Right atrium auricular region (tissue), 2 donors: ENCODE measurements at regions not wholly inside any gene's neighbourhood (a gene's known extent, or its start where the extent isn't known, plus 50 kb on each side); places are given as distances from the start of the nearest gene placed in this dataset.

ENCODE experiments used
- DNase-seq: peaks from one replicate; pipeline ENCODE4 v3.0.0-alpha.2; 2019; ENCODE audit warnings: low spot score
- H3K27ac ChIP-seq, 2 donors: fragments of 200-600 bp; sonication (generic); 1 replicate in 1 of 2; 2 replicates in 1 of 2; pipeline ENCODE4 v1.5.1; 2016 to 2019
- H3K27me3 ChIP-seq, 2 donors: fragments of 200-600 bp; sonication (generic); one replicate each; pipeline versions ENCODE4 v1.5.1 to v1.6.0; 2017 to 2019
- H3K36me3 ChIP-seq: fragments of 200-600 bp; sonication (generic); one replicate; pipeline ENCODE4 v1.5.1; 2016
- H3K4me1 ChIP-seq, 2 donors: fragments of 200-600 bp; sonication (generic); one replicate each; pipeline versions ENCODE4 v1.5.1 to v1.6.0; 2017 to 2019
- H3K4me3 ChIP-seq, 2 donors: fragments of 200-600 bp; sonication (generic); 1 replicate in 1 of 2; 2 replicates in 1 of 2; pipeline ENCODE4 v1.5.1; 2017 to 2019; ENCODE audit warnings: mild to moderate bottlenecking in 1 of 2, moderate library complexity in 1 of 2
- H3K9me3 ChIP-seq, 2 donors: fragments of 200-600 bp; sonication (generic); one replicate each; pipeline ENCODE4 v1.5.1; 2019
- TF ChIP-seq, protein P1 (sequence below), 2 donors: fragments of 200-600 bp; sonication (generic); IDR thresholded peaks; one replicate each; pipeline ENCODE4 v1.5.1; 2019; ENCODE audit warnings: antibody characterized with exemption in 2 of 2

DNA sequence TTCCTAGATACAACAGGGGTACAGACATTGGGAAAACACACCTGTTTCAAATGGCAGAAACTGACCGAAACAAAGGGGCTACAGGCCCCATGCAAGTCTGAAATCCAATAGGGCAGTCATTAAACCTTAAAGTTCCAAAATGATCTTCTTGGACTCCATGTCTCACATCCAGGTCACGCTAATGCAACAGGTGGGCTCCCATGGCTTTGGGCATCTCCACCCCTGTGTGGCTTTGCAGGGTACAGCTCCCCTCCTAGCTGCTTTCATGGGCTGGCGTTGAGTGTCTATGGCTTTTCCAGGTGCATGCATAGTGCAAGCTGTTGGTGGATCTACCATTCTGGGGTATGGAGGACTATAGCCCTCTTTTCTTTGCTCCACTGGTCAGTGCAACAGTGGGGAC, 248.1 kb upstream of the RHOBTB1 start:
- Histone ChIP-seq H3K4me3 (no peak overlapping the region), H3K9me3 (peaks cover 0 to 6% of the 10 kb centered on the region in 2 donors), H3K36me3 (no peaks in the 10 kb centered on the region), H3K4me1 (peaks cover 0 to 3% of the 10 kb centered on the region in 2 donors), H3K27me3 (no peaks in the 10 kb centered on the region), H3K27ac (no peak overlapping the region)
- DNase-seq = no peak
- TF ChIP-seq, protein P1, sequence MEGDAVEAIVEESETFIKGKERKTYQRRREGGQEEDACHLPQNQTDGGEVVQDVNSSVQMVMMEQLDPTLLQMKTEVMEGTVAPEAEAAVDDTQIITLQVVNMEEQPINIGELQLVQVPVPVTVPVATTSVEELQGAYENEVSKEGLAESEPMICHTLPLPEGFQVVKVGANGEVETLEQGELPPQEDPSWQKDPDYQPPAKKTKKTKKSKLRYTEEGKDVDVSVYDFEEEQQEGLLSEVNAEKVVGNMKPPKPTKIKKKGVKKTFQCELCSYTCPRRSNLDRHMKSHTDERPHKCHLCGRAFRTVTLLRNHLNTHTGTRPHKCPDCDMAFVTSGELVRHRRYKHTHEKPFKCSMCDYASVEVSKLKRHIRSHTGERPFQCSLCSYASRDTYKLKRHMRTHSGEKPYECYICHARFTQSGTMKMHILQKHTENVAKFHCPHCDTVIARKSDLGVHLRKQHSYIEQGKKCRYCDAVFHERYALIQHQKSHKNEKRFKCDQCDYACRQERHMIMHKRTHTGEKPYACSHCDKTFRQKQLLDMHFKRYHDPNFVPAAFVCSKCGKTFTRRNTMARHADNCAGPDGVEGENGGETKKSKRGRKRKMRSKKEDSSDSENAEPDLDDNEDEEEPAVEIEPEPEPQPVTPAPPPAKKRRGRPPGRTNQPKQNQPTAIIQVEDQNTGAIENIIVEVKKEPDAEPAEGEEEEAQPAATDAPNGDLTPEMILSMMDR (IDR thresholded peaks at IDR 0.05) = no peak

DNA sequence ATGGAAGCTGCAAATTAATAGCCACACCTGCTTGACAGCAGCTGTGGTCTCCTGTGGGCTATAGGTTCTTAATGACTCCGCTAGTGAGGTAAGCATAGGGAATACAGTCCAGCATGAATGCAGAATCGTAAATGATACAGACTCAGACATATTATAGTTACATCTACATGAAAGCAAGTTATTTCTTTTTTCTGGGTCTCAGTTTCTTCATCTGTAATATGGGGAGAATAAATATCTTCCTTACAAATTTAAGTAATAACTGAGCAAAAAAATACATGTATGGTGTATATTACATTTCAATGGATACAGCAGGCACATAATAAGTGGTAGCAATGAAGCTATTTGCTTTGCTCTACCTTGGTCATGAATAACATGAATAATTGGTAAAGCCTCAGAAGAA, 245.9 kb upstream of the RHOBTB1 start:
- Histone ChIP-seq H3K9me3 (peaks cover 0 to 6% of the 10 kb centered on the region in 2 donors), H3K27me3 (no peaks in the 10 kb centered on the region), H3K4me1 (no peaks in the 10 kb centered on the region), H3K27ac (no peak overlapping the region), H3K4me3 (no peak overlapping the region), H3K36me3 (no peaks in the 10 kb centered on the region)
- DNase-seq = no peak
- TF ChIP-seq, protein P1 (IDR thresholded peaks at IDR 0.05) = no peak

DNA sequence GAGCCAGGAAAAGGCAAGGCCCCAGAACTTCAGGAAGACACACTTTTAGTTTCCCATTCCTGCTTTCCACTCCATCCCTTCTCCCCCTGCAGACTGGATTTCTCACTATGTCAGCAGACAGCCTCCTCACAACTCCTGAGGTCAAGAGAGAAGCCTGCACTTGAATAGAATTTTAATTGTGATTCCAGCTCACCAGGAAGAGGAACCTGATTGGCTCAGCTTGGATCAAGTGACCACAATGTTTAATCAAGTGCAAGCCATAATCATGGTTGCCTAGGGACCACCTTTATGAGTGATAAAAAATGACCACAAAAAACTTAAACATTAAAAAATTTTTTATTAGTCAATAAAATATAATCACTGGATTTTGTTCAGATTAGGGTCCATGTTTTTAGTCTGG, 244.7 kb upstream of the RHOBTB1 start:
- H3K27me3 ChIP-seq = no peaks in the 10 kb centered on the region
- no peaks in the 10 kb centered on the region for H3K4me1 ChIP-seq
- H3K36me3 ChIP-seq = no peaks in the 10 kb centered on the region
- no peak for DNase-seq
- TF ChIP-seq, protein P1 (IDR thresholded peaks at IDR 0.05) = no peak
- H3K27ac ChIP-seq = no peak overlapping the region
- peaks cover 0 to 6% of the 10 kb centered on the region in 2 donors for H3K9me3 ChIP-seq
- H3K4me3 ChIP-seq = no peak overlapping the region

GRCh38 chr10:61188101-61188500, 244.1 kb upstream of the RHOBTB1 start:
- TF ChIP-seq, protein P1 (IDR thresholded peaks at IDR 0.05) = no peak
- H3K4me3 ChIP-seq = no peak overlapping the region
- H3K4me1 ChIP-seq = no peaks in the 10 kb centered on the region
- H3K9me3 ChIP-seq = peaks cover 0 to 1% of the 10 kb centered on the region in 2 donors
- no peak for DNase-seq
- H3K27me3 ChIP-seq = no peaks in the 10 kb centered on the region
- H3K36me3 ChIP-seq = no peaks in the 10 kb centered on the region
- H3K27ac ChIP-seq = no peak overlapping the region

- Histone ChIP-seq H3K27me3 (no peaks in the 10 kb centered on the region), H3K9me3 (no peaks in the 10 kb centered on the region), H3K4me3 (no peak overlapping the region), H3K36me3 (no peaks in the 10 kb centered on the region), H3K27ac (no peak overlapping the region), H3K4me1 (no peaks in the 10 kb centered on the region)
- no peak for DNase-seq
- TF ChIP-seq, protein P1 (IDR thresholded peaks at IDR 0.05) = no peak
Measured at GRCh38 chr10:61187601-61188000, 243.6 kb upstream of the RHOBTB1 start.

- Histone ChIP-seq H3K36me3 (no peaks in the 10 kb centered on the region), H3K27ac (no peak overlapping the region), H3K4me1 (no peaks in the 10 kb centered on the region), H3K27me3 (no peaks in the 10 kb centered on the region), H3K9me3 (no peaks in the 10 kb centered on the region), H3K4me3 (no peak overlapping the region)
- no peak for DNase-seq
- TF ChIP-seq, protein P1 (IDR thresholded peaks at IDR 0.05) = no peak
Measured at GRCh38 chr10:61186408-61186807, 242.4 kb upstream of the RHOBTB1 start.
